Panc1 (cell line): ENCODE measurements at regions not wholly inside any gene's neighbourhood (a gene's known extent, or its start where the extent isn't known, plus 50 kb on each side); places are given as distances from the start of the nearest gene placed in this dataset.

Experiments used
- ATAC-seq: fragments of 200-7000 bp; cut with Tn5 transposase; 2 replicates; pipeline ENCODE4 v1.9.1; 2020; ENCODE audit warnings: mild to moderate bottlenecking, moderate library complexity
- BruUV-seq: library from RNA; stranded (reverse); fragments of 400-500 nt; replicated peaks from 2 replicates; lab custom pipeline; 2021; lab: Mats Ljungman, UMichigan
- CTCF ChIA-PET: fragments of 300-600 bp; sonication (Branson Sonifier 250); formaldehyde crosslinking; loops from one replicate; lab custom pipeline; 2022; ENCODE audit warnings: antibody characterized with exemption; lab: Charles Lee
- POLR2A ChIA-PET: fragments of 300-600 bp; sonication (Branson Sonifier 250); formaldehyde crosslinking; loops from one replicate; lab custom pipeline; 2022; ENCODE audit warnings: antibody characterized with exemption; lab: Charles Lee
- DNase-seq: peaks from one replicate; pipeline ENCODE4 v3.0.0-alpha.2; 2010; ENCODE audit warnings: low read depth, low spot score
- H3K27ac ChIP-seq: 2 replicates; pipeline ENCODE4 v1.5.1; 2011; ENCODE audit warnings: mild to moderate bottlenecking, low read length, inconsistent platforms
- H3K27me3 ChIP-seq: fragments of 200-500 bp; sonication (Bioruptor generic); 2 replicates; pipeline ENCODE4 v1.6.0; 2014; ENCODE audit warnings: low read length, inconsistent platforms; ENCODE audit not compliant: control insufficient read depth, insufficient read depth
- H3K36me3 ChIP-seq: fragments of 200-500 bp; sonication (Bioruptor generic); 2 replicates; pipeline ENCODE4 v1.5.1; 2014; ENCODE audit warnings: inconsistent platforms, mild to moderate bottlenecking, low read length, moderate library complexity; ENCODE audit not compliant: control insufficient read depth, insufficient read depth
- H3K4me1 ChIP-seq: 2 replicates; pipeline ENCODE4 v1.5.1; 2011; ENCODE audit warnings: inconsistent platforms, mild to moderate bottlenecking, low read length, moderate library complexity; ENCODE audit not compliant: control insufficient read depth, insufficient read depth
- H3K4me3 ChIP-seq, 2 experiments: 2 replicates each; pipeline ENCODE4 v1.5.1; 2011 to 2012; ENCODE audit warnings: low read depth in 2 of 2, low read length in 2 of 2, mild to moderate bottlenecking in 2 of 2, inconsistent platforms in 1 of 2, moderate library complexity in 1 of 2
- H3K9me3 ChIP-seq: fragments of 200-500 bp; sonication (Bioruptor generic); 2 replicates; pipeline ENCODE4 v1.5.1; 2014; ENCODE audit warnings: low read depth, mild to moderate bottlenecking, inconsistent platforms, low read length, moderate library complexity; ENCODE audit not compliant: control insufficient read depth, insufficient read depth
- POLR2AphosphoS5 ChIP-seq: IDR thresholded peaks from 2 replicates; pipeline ENCODE4 v1.6.1; 2012; ENCODE audit warnings: mild to moderate bottlenecking, low read depth, low read length, moderate library complexity
- SIN3A ChIP-seq: IDR thresholded peaks from 2 replicates; pipeline ENCODE4 v1.6.1; 2012; ENCODE audit warnings: low read depth, mild to moderate bottlenecking, low read length, moderate library complexity, borderline replicate concordance; ENCODE audit not compliant: insufficient read depth
- TCF7L2 ChIP-seq: IDR thresholded peaks from 2 replicates; pipeline ENCODE4 v1.6.1; 2011; ENCODE audit warnings: mild to moderate bottlenecking, low read depth, low read length, inconsistent platforms
- in situ Hi-C: cut with HindIII; loops from 2 replicates; pipeline ENCODE4 v1.10.0; 2016; ENCODE audit warnings: low sequenced_read_pairs, low pct_unique_long_range_greater_than_20kb
- intact Hi-C: fragments of 100-400 bp; cut with micrococcal nuclease; formaldehyde crosslinking; loops from one replicate; pipeline ENCODE4 v1.10.0; 2022; ENCODE audit not compliant: unreplicated experiment
- TF ChIP-seq, protein P1 (sequence below): fragments of 450-650 bp; IDR thresholded peaks from 2 replicates; pipeline ENCODE4 v1.5.1; 2017; ENCODE audit warnings: mild to moderate bottlenecking
- TF ChIP-seq, protein P2 (sequence below), 2 experiments: IDR thresholded peaks; 2 replicates each; pipeline ENCODE4 v1.6.1; 2011 to 2012; ENCODE audit warnings: low read depth in 2 of 2, control low read depth in 1 of 2, low read length in 1 of 2, mild to moderate bottlenecking in 1 of 2, moderate library complexity in 1 of 2; ENCODE audit not compliant: insufficient read depth in 1 of 2

DNA sequence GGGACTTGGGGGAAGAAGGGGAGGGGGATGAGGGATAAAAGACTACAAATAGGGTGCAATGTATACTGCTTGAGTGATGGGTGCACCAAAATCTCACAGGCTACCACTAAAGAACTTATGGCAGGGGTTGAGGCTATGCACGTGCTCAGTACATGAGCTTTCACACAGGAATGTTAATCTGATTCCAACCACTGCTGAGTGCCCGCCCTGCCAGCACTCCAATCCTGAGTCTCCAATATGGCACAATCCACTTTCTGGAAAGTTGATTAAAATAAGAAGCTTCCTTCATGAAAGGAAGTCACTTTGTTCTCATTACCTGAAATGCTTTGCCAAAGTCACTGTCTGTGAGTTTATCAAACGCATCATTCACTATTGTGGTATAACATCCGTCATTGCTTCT lies 463.0 kb downstream of the IRS2 start:
- intact Hi-C loops: no loop called here
- H3K36me3 ChIP-seq: no peaks in the 10 kb centered on the region
- H3K27ac ChIP-seq: no peak overlapping the region
- DNase-seq: no peak
- ChIA-PET POLR2A (no interaction called here), CTCF (no interaction called here)
- H3K9me3 ChIP-seq: no peaks in the 10 kb centered on the region
- no TSS peak for BruUV-seq
- TF ChIP-seq POLR2AphosphoS5 (no peak), SIN3A (no peak), TCF7L2 (no peak)
- TF ChIP-seq, protein P1, sequence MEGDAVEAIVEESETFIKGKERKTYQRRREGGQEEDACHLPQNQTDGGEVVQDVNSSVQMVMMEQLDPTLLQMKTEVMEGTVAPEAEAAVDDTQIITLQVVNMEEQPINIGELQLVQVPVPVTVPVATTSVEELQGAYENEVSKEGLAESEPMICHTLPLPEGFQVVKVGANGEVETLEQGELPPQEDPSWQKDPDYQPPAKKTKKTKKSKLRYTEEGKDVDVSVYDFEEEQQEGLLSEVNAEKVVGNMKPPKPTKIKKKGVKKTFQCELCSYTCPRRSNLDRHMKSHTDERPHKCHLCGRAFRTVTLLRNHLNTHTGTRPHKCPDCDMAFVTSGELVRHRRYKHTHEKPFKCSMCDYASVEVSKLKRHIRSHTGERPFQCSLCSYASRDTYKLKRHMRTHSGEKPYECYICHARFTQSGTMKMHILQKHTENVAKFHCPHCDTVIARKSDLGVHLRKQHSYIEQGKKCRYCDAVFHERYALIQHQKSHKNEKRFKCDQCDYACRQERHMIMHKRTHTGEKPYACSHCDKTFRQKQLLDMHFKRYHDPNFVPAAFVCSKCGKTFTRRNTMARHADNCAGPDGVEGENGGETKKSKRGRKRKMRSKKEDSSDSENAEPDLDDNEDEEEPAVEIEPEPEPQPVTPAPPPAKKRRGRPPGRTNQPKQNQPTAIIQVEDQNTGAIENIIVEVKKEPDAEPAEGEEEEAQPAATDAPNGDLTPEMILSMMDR: no peak
- TF ChIP-seq, protein P2, sequence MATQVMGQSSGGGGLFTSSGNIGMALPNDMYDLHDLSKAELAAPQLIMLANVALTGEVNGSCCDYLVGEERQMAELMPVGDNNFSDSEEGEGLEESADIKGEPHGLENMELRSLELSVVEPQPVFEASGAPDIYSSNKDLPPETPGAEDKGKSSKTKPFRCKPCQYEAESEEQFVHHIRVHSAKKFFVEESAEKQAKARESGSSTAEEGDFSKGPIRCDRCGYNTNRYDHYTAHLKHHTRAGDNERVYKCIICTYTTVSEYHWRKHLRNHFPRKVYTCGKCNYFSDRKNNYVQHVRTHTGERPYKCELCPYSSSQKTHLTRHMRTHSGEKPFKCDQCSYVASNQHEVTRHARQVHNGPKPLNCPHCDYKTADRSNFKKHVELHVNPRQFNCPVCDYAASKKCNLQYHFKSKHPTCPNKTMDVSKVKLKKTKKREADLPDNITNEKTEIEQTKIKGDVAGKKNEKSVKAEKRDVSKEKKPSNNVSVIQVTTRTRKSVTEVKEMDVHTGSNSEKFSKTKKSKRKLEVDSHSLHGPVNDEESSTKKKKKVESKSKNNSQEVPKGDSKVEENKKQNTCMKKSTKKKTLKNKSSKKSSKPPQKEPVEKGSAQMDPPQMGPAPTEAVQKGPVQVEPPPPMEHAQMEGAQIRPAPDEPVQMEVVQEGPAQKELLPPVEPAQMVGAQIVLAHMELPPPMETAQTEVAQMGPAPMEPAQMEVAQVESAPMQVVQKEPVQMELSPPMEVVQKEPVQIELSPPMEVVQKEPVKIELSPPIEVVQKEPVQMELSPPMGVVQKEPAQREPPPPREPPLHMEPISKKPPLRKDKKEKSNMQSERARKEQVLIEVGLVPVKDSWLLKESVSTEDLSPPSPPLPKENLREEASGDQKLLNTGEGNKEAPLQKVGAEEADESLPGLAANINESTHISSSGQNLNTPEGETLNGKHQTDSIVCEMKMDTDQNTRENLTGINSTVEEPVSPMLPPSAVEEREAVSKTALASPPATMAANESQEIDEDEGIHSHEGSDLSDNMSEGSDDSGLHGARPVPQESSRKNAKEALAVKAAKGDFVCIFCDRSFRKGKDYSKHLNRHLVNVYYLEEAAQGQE (IDR thresholded peaks at IDR 0.05; ENCODE audit: insufficient read depth in 1 of 2, low read depth in 2 of 2, low read length in 1 of 2): no peak
- H3K4me3 ChIP-seq: no peak overlapping the region
- in situ Hi-C loops: no loop called here
- no peaks in the 10 kb centered on the region for H3K27me3 ChIP-seq
- no peaks in the 10 kb centered on the region for H3K4me1 ChIP-seq
- no peak for ATAC-seq

DNA sequence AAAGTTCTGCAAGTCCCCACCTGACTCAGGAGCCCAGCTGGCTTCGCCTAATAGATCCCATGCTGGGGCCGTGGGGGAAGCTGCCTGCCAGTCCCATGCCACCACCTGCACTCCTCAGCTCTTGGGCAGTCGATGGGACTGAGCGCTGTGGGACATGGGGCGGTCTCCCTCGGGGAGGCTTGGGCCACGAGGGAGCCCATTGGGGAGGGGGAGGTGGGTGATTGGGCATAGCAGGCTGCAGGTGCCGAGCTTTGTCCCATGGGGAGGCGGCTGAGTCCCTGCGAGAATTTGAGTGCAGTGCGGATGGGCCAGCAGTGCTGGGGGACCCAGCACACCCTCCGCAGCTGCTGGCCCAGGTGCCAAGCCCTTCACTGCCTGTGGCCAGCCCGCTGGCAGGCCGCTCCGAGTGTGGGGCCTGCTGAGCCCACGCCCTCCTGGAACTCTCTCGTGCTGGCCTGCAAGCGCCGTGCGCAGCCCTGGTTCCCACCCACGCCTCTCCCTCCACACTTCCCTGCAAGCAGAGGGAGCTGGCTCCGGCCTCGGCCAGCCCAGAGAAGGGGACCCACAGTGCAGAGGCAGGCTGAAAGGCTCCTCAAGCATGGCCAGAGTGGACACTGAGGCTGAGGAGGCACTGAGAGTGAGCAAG lies 467.3 kb downstream of the IRS2 start:
- in situ Hi-C loops: no loop called here
- intact Hi-C loops: no loop called here
- no peaks in the 10 kb centered on the region for H3K27me3 ChIP-seq
- H3K36me3 ChIP-seq: no peaks in the 10 kb centered on the region
- H3K27ac ChIP-seq: no peak overlapping the region
- H3K9me3 ChIP-seq: no peaks in the 10 kb centered on the region
- ChIA-PET POLR2A (no interaction called here), CTCF (no interaction called here)
- DNase-seq (no peak), ATAC-seq (no peak)
- no peaks in the 10 kb centered on the region for H3K4me1 ChIP-seq
- no TSS peak for BruUV-seq
- TF ChIP-seq TCF7L2: no peak
- H3K4me3 ChIP-seq: no peak overlapping the region

DNA sequence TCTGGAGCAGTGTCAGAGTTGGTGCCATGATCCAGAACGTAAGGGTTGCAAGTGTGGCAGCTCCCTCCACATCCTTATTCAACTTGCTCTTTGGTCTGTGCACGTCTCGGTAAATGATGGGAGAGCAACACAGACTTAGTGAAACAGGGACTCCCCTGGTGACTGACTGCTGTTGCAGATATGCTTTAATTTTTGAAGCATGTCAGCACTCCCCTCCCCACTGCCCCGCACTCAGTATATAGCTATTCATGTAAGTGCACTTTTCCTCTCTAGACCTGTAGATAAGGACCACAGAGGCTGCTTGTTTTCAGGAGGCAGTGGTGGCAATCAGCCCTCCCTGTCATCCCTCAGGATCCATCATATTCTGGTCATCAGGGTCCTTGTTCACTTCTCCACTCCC lies 470.9 kb downstream of the IRS2 start:
- TF ChIP-seq POLR2AphosphoS5 (no peak), TCF7L2 (no peak)
- no peaks in the 10 kb centered on the region for H3K27me3 ChIP-seq
- H3K36me3 ChIP-seq: no peaks in the 10 kb centered on the region
- intact Hi-C loops: no loop called here
- in situ Hi-C loops: no loop called here
- no peaks in the 10 kb centered on the region for H3K9me3 ChIP-seq
- DNase-seq (no peak), ATAC-seq (no peak)
- CTCF ChIA-PET: no interaction called here
- H3K4me1 ChIP-seq: no peaks in the 10 kb centered on the region
- BruUV-seq: no TSS peak
- H3K27ac ChIP-seq: no peak overlapping the region
- H3K4me3 ChIP-seq: no peak overlapping the region
- POLR2A ChIA-PET: no interaction called here
